HG03175 (cell line): ENCODE measurements at regions not wholly inside any gene's neighbourhood (a gene's known extent, or its start where the extent isn't known, plus 50 kb on each side); places are given as distances from the start of the nearest gene placed in this dataset.
A peak's percentile ranks its signal among the peaks of the same experiment; 100 is the strongest.

Experiments used
- ATAC-seq: cut with Tn5 transposase; IDR thresholded peaks from one replicate; pipeline ENCODE4 v1.9.1; 2021; ENCODE audit warnings: mild to moderate bottlenecking, moderate library complexity; ENCODE audit not compliant: unreplicated experiment

- no peak for ATAC-seq
These were observed 101.9 kb upstream of the BCOR start for GRCh38 chrX:40199704-40200103.

DNA sequence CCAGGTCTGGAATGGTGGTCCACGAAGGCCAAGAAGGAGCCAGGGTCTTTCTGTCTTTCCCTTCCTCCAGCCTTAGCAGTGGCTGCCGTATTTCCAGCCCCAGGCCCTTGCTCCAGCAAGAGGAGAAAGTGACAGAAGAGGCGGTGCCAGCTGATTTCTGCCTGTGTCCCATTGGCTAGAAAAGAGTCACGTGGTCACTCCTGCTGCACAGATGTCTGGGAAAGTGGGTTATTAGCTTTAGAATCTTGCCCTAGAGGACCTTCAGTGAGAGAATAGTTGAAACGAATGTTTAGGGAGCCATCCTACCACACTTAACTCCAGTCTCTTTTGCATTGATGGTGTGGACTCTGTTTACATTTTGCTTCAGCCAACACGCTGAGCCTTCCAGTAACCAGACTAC is 99.3 kb upstream of the BCOR start:
- no peak for ATAC-seq

- ATAC-seq: no peak
These were observed 97.6 kb upstream of the BCOR start for GRCh38 chrX:40195368-40195767.

DNA sequence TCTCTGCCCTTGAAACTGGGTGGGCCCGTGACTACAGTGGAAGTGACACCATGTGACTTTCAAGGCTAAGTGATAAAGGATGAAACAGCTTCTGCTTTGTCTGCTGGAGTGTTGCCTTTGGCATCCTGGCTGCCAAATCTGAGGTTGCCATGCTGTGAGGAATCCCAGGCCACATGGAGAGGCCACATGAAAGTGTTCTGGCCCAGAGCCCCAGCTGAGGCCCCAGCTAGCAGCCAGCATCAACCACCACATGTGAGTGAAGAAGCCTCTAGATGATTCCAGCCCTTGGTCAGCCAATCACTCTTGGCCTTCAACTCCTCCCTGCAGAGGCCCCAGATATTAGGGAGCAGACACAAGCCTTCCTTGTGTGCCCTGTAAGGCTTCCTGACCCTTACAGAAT is 94.4 kb upstream of the BCOR start:
- ATAC-seq: no peak

GRCh38 chrX:40189637-40190036 is 91.9 kb upstream of the BCOR start:
- no peak for ATAC-seq

GRCh38 chrX:40188573-40189417 is 91.0 kb upstream of the BCOR start:
- ATAC-seq: no peak

GRCh38 chrX:40184968-40185367 is 87.2 kb upstream of the BCOR start:
- ATAC-seq: no peak

DNA sequence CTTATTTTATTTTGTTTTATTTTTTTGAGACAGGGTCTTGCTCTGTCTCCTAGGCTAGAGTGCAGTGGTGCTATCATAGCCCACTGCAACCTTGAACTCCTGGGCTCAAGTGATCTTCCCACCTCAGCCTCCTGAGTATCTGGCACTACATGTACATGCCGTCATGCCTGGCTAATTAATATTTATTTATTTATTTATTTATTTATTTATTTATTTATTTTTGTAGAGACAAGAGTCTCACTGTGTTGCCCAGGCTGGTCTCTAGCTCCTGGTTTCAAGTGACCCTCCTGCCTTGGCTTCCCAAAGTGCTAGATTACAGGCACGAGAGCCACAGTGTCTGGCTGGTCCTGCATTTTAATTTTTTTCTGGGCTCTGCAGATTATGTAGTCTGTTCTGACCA is 84.9 kb upstream of the BCOR start:
- no peak for ATAC-seq

- no peak for ATAC-seq
These were observed 84.3 kb upstream of the BCOR start for GRCh38 chrX:40182095-40182494.

DNA sequence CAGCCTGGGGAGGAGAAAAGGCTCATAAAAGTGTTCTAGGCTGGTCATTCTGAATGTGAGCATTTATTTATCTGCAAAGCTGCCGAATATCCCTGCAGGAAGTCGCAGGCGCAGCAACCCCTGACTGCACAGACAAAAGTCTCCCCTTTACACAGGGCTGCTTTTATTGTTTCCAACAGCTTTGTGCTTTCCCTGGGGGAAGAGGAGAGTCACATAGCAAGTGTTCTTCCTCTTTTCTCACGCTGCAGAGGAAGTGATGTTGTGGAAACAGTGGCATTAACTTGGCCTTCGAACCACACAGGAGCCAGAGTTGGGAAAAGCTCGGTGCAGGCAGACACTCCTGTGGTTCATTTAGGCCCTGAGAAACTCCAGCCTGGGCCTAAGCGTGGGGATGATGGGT is 81.5 kb upstream of the BCOR start:
- no peak for ATAC-seq

GRCh38 chrX:40177942-40178715 is 80.4 kb upstream of the BCOR start:
- no peak for ATAC-seq

DNA sequence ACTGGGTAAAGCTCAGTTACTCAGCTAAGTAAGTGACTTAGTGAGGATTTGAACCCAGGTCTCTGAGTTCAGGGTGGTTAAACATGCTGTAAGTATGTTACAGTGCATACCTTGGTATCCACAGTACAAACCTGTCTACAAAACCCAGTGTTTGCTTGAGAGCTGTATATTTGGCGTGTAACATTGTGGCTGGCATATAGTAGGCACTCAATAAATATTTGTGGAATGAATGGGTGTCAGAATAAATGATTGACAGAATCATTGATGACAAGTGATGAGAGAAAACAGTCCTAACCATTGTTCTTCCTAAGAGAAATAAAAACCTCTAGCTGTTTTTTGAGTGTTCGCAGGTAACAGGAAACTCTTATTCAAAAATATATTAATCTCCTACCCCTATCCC is 79.7 kb upstream of the BCOR start:
- no peak for ATAC-seq

DNA sequence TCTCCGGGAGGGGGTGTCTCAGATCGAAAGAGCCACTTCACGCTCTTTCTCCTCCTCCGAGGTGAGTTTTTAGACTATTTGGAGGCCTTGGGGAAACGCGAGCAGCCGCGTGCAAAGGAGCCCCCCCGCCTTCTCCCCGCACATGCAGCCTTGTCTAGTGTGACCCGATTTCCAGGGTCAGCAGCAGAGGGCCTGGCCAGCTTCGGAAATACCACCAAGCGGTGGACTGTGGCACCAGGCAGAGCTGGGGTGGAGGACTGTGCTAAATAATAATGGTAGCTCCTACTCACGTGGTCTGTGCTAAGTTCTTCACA is 79.3 kb upstream of the BCOR start:
- no peak for ATAC-seq

- peak; percentile 27 for ATAC-seq
These were observed 78.8 kb upstream of the BCOR start for GRCh38 chrX:40176351-40177116.

DNA sequence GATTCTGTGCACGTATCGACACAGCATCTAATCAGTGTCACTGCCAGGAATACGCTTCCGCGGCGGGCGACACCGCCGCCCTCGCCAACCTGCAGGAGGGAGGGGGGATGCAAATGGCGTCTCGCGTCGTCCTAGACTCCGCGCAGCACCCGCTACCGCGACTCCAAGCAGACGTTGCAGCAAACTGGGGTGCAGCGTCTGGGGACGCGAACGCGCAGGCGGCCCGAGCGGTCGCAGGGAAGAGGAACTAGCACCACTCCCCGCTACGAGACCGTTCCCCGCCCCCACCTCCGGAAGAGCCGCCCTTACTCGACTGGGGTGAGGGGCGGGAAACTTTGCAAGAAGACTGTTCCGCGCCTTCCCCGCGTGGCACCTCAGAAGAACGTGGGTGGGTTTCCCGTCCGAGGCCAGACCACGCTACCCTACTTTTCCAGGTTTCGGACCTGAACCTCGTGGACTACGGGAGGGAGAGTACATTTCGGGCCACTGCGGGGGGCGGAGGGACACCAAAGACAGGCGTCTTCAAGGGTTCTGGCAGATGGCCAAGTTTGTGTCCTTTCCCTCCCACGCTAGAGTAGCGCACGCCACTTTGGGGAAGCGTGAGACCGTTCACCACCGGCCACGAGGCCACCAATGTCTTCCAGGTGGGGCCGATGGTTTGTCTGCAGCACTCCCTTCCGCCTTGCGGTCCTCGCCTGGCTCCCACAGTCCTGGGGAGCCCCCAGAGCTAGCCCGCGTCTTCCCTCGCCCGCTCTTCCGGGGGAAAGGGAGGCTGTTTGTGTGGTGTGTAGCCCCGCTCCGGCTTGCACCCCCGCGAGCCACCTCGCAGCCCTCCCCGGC is 78.0 kb upstream of the BCOR start:
- ATAC-seq: peak; percentile 44

GRCh38 chrX:40174854-40175510 is 77.2 kb upstream of the BCOR start:
- ATAC-seq: peak; percentile 13

DNA sequence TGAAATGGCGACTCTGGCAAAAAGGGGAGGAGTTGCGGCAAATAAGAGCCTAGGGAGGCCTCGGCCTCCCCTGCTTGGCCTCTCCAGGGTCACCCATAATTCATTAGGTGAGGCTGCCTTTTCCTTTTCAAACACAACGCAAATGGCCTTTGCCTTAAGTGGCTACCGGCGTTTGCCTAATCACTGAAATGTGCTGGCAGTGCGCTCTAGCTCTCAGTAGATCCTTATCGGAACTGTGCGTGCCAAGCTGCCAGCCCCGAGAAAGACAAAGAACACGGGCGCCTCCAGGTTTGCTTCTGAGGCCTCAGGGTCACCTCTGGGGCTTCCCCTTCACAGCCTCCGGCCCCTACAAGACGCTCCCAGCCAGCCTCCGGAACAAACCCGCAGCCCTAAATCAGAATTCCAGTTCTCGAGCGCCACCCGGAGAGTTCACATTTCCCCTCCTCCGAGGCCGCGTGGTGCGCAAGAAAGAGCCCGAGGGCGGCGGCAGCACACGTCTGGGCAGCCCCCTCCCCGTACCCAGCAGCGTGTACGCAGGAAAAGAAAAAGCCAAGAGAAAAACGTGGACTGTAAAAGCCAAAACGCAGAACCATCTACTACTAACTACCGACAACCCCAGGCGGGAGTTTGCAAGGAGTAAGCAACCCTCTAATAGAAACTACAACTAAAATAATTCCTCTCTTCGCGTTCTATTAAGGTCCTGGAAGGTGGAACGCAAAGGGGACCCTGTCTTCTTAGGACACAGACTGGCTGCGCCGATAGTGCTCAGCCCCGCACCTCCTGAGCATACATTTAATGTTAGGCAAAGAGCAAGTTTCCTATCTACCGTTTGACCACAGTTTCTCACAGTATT is 76.5 kb upstream of the BCOR start:
- no peak for ATAC-seq

- ATAC-seq: no peak
These were observed 75.6 kb upstream of the BCOR start for GRCh38 chrX:40173143-40174000.
